ENCODE measurements at regions not wholly inside any gene's neighbourhood (a gene's known extent, or its start where the extent isn't known, plus 50 kb on each side); places are given as distances from the start of the nearest gene placed in this dataset.

GRCh38 chr21:28832715-28833061 is 160.0 kb downstream of the LTN1 start:
- Histone ChIP-seq H3K9me3 (replicated peaks) (no peaks in the 10 kb centered on the region), H3K27ac (replicated peaks) (no peak overlapping the region), H3K4me3 (no peak overlapping the region), H3K4me1 (peaks cover 4% of the 10 kb centered on the region), H3K27me3 (ENCODE audit: low read depth) (no peaks in the 10 kb centered on the region), H3K36me3 (no peaks in the 10 kb centered on the region)
- TF ChIP-seq CTCF (IDR thresholded peaks at IDR 0.05; ENCODE audit: borderline replicate concordance) = no peak
- intact Hi-C loops (cut with micrococcal nuclease) = no loop called here
- DNase-seq = no peak

DNA sequence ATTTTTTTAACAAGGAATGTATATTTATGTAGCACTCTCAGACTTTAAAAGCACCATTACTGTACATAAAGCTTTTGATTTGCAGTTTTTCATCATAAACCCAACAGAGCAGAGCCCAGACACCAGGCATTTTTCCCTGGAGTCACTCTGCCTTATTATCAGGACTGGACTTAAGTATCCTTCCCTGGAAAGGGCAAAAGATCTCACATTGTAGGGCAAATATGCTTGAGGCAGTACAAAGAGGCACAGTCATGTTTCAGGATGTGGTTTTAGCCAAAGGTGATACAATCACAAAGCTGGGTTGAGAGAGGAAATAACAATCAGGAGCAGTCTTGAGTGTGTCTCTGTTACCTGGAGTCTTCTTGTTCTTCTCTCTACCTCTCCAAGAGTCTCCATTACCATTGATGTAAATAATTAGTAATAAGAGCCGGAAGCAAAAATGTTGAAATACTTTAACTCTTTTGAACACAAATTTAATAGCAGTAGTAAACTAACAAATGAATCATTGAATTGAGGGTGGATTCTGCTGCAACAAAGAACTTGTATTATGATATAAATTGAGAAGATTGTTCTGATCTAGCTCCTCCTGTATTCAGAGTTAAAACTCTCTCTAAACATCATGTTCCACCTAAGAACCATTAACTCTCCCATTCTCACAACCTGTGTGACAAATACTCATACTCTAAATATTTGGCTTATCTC is 160.5 kb downstream of the LTN1 start:
- Histone ChIP-seq H3K9me3 (replicated peaks) (no peaks in the 10 kb centered on the region), H3K36me3 (no peaks in the 10 kb centered on the region), H3K4me1 (peaks cover 4% of the 10 kb centered on the region), H3K27me3 (ENCODE audit: low read depth) (no peaks in the 10 kb centered on the region), H3K4me3 (no peak overlapping the region), H3K27ac (replicated peaks) (no peak overlapping the region)
- DNase-seq = no peak
- TF ChIP-seq CTCF (IDR thresholded peaks at IDR 0.05; ENCODE audit: borderline replicate concordance) = no peak
- intact Hi-C loops (cut with micrococcal nuclease) = no loop called here

- TF ChIP-seq CTCF (IDR thresholded peaks at IDR 0.05; ENCODE audit: borderline replicate concordance) = no peak
- H3K27ac ChIP-seq (replicated peaks) = no peak overlapping the region
- no peaks in the 10 kb centered on the region for H3K36me3 ChIP-seq
- H3K27me3 ChIP-seq (ENCODE audit: low read depth) = no peaks in the 10 kb centered on the region
- intact Hi-C loops (cut with micrococcal nuclease) = no loop called here
- H3K9me3 ChIP-seq (replicated peaks) = no peaks in the 10 kb centered on the region
- H3K4me1 ChIP-seq = peaks cover 4% of the 10 kb centered on the region
- no peak overlapping the region for H3K4me3 ChIP-seq
- DNase-seq = no peak
Observed at GRCh38 chr21:28828981-28829380, 163.7 kb downstream of the LTN1 start.

DNA sequence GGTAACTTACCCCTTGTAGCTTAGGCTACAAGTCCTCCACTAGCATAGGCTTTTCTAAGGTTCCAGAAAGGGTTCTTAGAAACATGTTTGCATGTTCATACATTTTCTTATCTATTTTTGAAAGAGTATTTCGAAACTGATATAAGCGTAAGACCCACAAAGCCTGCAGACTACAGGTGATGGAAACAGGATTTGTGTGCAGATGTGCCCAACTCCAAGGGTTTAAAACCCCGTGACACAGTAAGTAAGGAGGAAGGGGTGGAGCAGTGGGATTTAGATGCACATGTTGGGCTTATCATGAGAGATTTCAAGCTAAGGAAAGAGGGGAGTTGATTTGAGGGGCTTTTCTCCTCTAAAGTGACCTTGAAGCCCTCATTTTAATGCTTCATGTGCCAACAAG is 164.7 kb downstream of the LTN1 start:
- intact Hi-C loops (cut with micrococcal nuclease) = no loop called here
- TF ChIP-seq CTCF (IDR thresholded peaks at IDR 0.05; ENCODE audit: borderline replicate concordance) = no peak
- Histone ChIP-seq H3K27ac (replicated peaks) (no peak overlapping the region), H3K4me3 (no peak overlapping the region), H3K27me3 (ENCODE audit: low read depth) (no peaks in the 10 kb centered on the region), H3K9me3 (replicated peaks) (no peaks in the 10 kb centered on the region), H3K36me3 (no peaks in the 10 kb centered on the region), H3K4me1 (peaks cover 14% of the 10 kb centered on the region)
- DNase-seq = no peak

DNA sequence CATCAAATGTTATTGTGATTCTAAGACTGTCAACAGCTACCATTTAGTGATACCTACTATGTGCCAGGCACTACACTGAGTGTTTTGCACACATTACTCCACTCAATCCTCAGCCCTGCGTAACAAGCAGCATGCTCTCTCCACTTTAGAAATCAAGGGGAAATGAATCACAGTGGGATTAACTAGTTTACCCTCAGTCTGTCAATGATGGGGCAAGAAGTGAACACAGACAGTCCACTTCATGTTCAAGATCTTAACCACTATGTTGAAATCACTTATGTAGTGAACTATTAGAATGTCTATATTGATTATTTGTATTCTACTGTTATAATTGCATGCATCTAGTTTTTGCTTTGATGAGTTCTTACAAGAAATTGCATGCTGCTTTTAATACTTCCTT is 165.3 kb downstream of the LTN1 start:
- H3K27ac ChIP-seq (replicated peaks) = no peak overlapping the region
- no peak overlapping the region for H3K4me3 ChIP-seq
- H3K36me3 ChIP-seq = no peaks in the 10 kb centered on the region
- no peaks in the 10 kb centered on the region for H3K9me3 ChIP-seq (replicated peaks)
- DNase-seq = no peak
- H3K4me1 ChIP-seq = peaks cover 20% of the 10 kb centered on the region
- TF ChIP-seq CTCF (IDR thresholded peaks at IDR 0.05; ENCODE audit: borderline replicate concordance) = no peak
- H3K27me3 ChIP-seq (ENCODE audit: low read depth) = no peaks in the 10 kb centered on the region
- intact Hi-C loops (cut with micrococcal nuclease) = no loop called here

All from left ventricle myocardium inferior (tissue), 1 donor.